ENCODE measurements at regions not wholly inside any gene's neighbourhood (a gene's known extent, or its start where the extent isn't known, plus 50 kb on each side); places are given as distances from the start of the nearest gene placed in this dataset.

- intact Hi-C loops (cut with DNase I) = loop anchor here in 1 of 2 donors (10.0 kb wide), 1 partner anchor 288 kb away; no protein-coding TSS in a partner anchor
- DNase-seq (ENCODE audit: low spot score) = no peak
Observed at GRCh38 chr13:85282876-85283275, 516.3 kb downstream of the SLITRK6 start.

GRCh38 chr13:85278851-85279250, 520.4 kb downstream of the SLITRK6 start:
- intact Hi-C loops (cut with DNase I) = no loop called here
- no peak for DNase-seq (ENCODE audit: low spot score)

GRCh38 chr13:85277748-85278147, 521.5 kb downstream of the SLITRK6 start:
- intact Hi-C loops (cut with DNase I) = no loop called here
- no peak for DNase-seq (ENCODE audit: low spot score)

GRCh38 chr13:85266771-85267170, 532.4 kb downstream of the SLITRK6 start:
- intact Hi-C loops (cut with DNase I) = no loop called here
- no peak for DNase-seq (ENCODE audit: low spot score)

DNA sequence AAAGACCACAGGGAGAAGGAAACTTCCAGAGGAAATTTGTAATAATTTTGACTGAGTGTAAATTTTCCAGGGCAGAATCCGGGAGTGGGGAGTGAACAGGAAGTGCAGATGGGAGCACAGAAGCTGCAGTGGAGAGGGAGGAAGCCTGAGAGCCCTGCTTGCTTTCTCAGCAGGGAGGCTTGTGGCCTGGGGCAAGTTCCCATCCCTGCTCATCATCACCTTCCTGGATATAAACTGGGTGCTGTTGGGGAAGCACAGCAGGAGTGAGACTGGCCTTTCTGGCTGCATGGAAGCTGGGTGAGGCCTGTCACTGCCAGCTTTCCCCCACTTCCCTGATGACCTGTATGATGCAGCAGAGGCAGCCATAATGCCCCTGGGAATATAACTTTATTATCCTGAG, 532.9 kb downstream of the SLITRK6 start:
- no peak for DNase-seq (ENCODE audit: low spot score)
- intact Hi-C loops (cut with DNase I) = no loop called here

DNA sequence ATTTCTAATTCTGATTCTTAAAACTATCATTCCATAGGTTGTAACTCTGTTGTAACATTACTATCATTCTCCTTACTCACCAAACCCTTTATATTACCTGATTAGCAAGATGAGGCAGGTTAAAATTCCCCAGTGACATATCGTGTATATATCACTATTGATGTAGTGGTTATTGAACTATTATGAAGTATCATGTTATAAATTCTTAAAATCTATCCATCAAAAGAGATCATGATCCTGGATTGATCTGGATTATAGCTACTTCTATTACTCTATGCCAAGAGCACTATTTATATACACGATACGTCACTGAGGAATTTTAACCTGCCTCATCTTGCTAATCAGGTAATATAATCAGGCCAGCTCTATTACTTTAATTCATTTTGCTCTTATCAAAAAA, 533.9 kb downstream of the SLITRK6 start:
- intact Hi-C loops (cut with DNase I) = no loop called here
- DNase-seq (ENCODE audit: low spot score) = no peak

DNA sequence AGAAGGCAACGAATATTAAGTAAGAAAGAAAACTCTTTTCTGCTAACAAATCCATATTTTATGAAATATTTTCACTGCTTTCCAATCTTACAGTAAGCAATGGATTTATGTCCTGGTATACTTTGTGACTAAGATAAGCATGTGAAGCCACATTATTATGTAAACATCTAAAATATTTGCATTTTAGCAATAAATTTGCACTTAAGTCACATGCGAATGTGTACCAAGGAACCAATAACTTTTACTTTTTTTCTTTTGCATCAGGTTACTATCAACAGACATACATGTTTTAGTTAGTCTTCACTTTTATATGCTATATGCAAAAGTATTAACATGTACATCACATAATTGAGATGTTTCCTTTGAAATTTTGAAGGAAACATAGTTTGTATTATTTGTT, 536.7 kb downstream of the SLITRK6 start:
- DNase-seq (ENCODE audit: low spot score) = no peak
- intact Hi-C loops (cut with DNase I) = no loop called here

GRCh38 chr13:85261757-85262346, 537.4 kb downstream of the SLITRK6 start:
- no peak for DNase-seq (ENCODE audit: low spot score)
- intact Hi-C loops (cut with DNase I) = no loop called here

DNA sequence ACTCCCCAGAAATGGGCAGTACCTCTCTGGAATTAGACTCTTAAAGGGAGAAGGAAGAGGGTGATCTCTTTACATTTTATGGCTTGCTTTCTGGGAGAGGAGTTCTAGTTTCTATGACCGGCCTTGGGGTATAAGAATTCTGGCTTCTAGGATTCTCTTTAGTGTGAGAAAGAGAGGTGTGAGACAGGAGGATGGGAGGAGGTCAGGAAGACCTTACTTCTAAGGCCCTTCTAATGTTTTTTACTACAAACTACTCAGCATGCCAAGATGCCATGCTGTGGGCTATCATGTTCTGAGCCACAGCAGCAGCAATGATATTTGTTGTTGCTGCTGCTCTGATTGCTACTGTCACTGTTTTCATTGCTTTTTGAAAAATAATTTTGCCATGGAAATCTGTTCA, 538.3 kb downstream of the SLITRK6 start:
- no peak for DNase-seq (ENCODE audit: low spot score)
- intact Hi-C loops (cut with DNase I) = no loop called here

GRCh38 chr13:85255978-85256377, 543.2 kb downstream of the SLITRK6 start:
- no peak for DNase-seq (ENCODE audit: low spot score)
- intact Hi-C loops (cut with DNase I) = no loop called here

DNA sequence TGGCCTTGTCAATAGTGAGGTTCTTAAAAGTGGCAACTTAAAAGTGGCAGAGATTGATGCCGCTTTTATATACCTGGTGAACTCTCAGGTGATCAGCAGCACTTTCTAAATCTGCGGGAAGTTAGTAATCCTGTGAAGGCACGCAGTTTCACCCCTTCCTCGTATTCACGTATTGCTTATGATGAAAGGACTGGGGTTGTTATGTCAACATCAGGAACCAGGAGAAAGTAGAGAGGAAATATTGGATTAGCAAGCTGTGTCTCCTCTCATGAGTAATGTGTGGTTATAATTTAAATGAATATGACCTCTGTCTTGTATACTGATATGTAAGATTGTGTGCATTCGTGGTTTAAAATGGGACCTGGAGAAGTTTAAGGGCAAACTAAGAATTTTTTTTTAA, 544.6 kb downstream of the SLITRK6 start:
- DNase-seq (ENCODE audit: low spot score) = no peak
- intact Hi-C loops (cut with DNase I) = no loop called here

DNA sequence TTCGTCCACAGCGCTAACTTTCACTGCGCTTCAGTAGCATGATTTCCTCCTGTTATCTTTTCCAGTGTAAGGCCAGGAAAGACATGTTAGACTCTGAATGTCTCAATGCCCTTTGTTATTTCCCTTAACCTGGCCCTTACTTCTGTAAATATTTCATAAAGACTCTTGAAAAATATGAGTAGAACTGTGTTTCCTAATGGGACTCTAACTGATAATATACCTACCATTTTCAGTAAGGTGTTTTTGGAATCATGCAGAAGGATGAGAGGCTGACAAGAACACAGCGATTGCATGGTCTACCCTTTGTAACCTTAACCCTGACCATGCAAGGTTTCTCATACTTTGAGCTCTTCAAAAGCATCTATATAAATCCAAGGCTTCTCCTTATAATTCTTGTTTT, 550.1 kb downstream of the SLITRK6 start:
- no peak for DNase-seq (ENCODE audit: low spot score)
- intact Hi-C loops (cut with DNase I) = no loop called here

DNA sequence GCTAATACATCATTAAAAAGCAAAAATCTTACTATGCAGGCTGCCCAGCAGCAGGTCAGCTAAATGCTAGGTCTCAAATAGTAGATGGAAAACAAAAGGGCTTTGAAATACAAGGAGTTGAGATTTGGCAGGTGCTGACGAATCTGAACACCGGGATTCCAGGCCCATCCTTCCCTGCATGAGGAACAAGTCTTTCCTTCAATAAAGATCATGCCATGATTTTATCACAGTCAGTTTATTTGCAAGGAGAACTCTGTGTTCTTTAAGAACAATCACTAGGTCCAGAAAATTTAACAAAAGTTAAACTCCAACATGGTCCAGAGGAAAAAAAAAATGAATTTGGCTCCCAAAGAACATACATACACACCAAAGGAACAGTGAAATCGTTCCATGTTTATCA, 551.4 kb downstream of the SLITRK6 start:
- intact Hi-C loops (cut with DNase I) = no loop called here
- DNase-seq (ENCODE audit: low spot score) = no peak

GRCh38 chr13:85243831-85244230, 555.4 kb downstream of the SLITRK6 start:
- no peak for DNase-seq (ENCODE audit: low spot score)
- intact Hi-C loops (cut with DNase I) = no loop called here

DNA sequence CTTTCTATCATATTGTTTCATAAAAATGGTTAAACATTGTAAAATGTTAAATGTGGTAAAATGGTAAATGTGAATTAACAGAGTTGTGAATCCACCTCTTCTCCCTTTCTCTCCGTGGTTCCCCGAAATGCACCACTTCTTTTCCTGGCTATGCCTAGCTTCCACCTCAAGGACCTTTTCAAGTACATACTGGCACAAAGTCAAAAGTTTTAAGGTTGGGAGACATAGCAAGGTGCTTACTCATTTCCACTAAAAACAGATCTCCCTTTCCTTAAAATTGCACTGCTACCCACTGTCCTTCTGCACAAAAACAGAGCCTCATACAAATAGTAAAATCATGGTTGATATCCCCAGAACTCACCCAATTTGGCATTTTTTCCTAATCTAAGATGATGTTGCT, 558.2 kb downstream of the SLITRK6 start:
- intact Hi-C loops (cut with DNase I) = no loop called here

DNA sequence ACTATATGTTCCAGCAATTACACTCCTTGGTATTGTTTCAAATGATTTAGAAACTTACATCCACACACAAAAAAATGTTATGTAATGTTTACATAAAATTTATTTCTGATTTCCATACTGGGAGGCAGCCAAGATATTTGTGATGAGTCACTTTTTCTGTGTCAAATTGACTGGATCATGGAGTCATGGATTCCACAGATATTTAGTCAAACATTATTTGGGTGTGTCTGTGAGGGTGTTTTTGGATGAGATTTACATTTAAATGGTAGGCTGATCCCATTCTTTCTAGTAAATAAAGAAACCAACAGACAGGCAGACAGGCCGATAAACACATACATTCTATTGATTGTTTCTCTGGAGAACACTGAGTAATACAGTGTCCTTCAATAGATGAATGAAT, 562.8 kb downstream of the SLITRK6 start:
- no peak for DNase-seq (ENCODE audit: low spot score)
- intact Hi-C loops (cut with DNase I) = no loop called here

More for the DNA sequence above, 558.2 kb downstream of the SLITRK6 start:
- DNase-seq (ENCODE audit: low spot score) = no peak

- no peak for DNase-seq (ENCODE audit: low spot score)
- intact Hi-C loops (cut with DNase I) = no loop called here
Observed at GRCh38 chr13:85230691-85231093, 568.5 kb downstream of the SLITRK6 start.

GRCh38 chr13:85228692-85229091, 570.5 kb downstream of the SLITRK6 start:
- intact Hi-C loops (cut with DNase I) = no loop called here
- no peak for DNase-seq (ENCODE audit: low spot score)

GRCh38 chr13:85223883-85224656, 575.1 kb downstream of the SLITRK6 start:
- DNase-seq (ENCODE audit: low spot score) = no peak
- intact Hi-C loops (cut with DNase I) = no loop called here

DNA sequence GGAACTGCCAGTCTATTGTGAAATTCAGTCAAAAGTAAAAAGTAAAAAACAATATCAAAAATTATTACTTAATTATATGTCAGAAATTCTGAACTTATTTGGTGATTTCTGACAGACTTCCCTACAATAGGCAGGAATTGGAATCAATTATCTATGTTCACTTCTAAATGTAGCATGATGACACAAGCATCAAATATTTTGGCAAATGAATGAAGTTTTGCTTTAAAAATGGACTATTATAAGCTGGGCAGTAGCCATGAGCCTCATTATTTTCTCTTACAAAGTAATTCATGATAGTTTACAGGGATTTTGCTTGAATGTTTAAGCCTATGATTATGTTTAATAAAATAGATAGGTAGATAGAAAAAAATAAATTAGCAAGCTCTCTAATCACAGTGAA, 582.6 kb downstream of the SLITRK6 start:
- DNase-seq (ENCODE audit: low spot score) = no peak
- intact Hi-C loops (cut with DNase I) = no loop called here

DNA sequence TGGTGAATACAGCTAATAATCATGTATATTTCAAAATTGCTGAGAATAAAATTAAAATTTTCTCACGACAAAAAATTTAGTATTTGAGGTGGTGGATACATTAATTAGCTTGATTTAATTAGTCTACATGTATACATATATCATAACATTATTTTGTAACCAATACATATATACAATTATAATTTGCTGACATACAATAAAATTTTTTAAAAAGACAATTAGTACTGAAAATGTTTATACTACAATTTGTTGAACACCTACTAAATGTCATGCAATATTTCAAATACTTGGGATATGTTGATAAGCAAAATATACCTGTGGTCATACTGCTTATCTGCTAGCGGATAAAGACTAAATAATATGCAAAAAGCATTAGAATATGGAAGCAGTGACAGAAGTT, 586.5 kb downstream of the SLITRK6 start:
- intact Hi-C loops (cut with DNase I) = no loop called here

More for the DNA sequence above, 586.5 kb downstream of the SLITRK6 start:
- no peak for DNase-seq (ENCODE audit: low spot score)

Measured in posterior vena cava (tissue), 2 donors.